Uterus (tissue), 2 donors: ENCODE measurements at regions not wholly inside any gene's neighbourhood (a gene's known extent, or its start where the extent isn't known, plus 50 kb on each side); places are given as distances from the start of the nearest gene placed in this dataset.

Experiments
- POLR2A ChIP-seq, 2 donors: fragments of 450-650 bp; IDR thresholded peaks; one replicate each; pipeline ENCODE4 v1.6.1; 2016; ENCODE audit warnings: antibody characterized with exemption in 2 of 2, mild to moderate bottlenecking in 1 of 2, moderate library complexity in 1 of 2
- TF ChIP-seq, protein P1 (sequence below), 4 experiments: fragments of 200-600 bp in 2 of 4; fragments of 450-650 bp in 2 of 4; sonication (generic) in 2 of 4; IDR thresholded peaks; one replicate each; pipeline ENCODE4 v1.5.1; 2016 to 2019; ENCODE audit warnings: antibody characterized with exemption in 4 of 4, mild to moderate bottlenecking in 2 of 4, moderate library complexity in 1 of 4

GRCh38 chr7:26531926-26532325 lies 240.3 kb downstream of the SNX10 start:
- TF ChIP-seq, protein P1, sequence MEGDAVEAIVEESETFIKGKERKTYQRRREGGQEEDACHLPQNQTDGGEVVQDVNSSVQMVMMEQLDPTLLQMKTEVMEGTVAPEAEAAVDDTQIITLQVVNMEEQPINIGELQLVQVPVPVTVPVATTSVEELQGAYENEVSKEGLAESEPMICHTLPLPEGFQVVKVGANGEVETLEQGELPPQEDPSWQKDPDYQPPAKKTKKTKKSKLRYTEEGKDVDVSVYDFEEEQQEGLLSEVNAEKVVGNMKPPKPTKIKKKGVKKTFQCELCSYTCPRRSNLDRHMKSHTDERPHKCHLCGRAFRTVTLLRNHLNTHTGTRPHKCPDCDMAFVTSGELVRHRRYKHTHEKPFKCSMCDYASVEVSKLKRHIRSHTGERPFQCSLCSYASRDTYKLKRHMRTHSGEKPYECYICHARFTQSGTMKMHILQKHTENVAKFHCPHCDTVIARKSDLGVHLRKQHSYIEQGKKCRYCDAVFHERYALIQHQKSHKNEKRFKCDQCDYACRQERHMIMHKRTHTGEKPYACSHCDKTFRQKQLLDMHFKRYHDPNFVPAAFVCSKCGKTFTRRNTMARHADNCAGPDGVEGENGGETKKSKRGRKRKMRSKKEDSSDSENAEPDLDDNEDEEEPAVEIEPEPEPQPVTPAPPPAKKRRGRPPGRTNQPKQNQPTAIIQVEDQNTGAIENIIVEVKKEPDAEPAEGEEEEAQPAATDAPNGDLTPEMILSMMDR (IDR thresholded peaks at IDR 0.05), result no peak
- no peak for TF ChIP-seq POLR2A (IDR thresholded peaks at IDR 0.05)
